HFF-Myc (cell line): ENCODE measurements at regions not wholly inside any gene's neighbourhood (a gene's known extent, or its start where the extent isn't known, plus 50 kb on each side); places are given as distances from the start of the nearest gene placed in this dataset.

ENCODE experiments used
- DNase-seq: peaks from one replicate; pipeline ENCODE4 v3.0.0-alpha.2; 2011; ENCODE audit warnings: low read depth; ENCODE audit errors: extremely low read depth
- H3K4me3 ChIP-seq: replicated peaks from 2 replicates; pipeline ENCODE4 v1.5.1; 2011; ENCODE audit warnings: low read depth, mild to moderate bottlenecking, control low read depth, low read length
- CTCF ChIP-seq: IDR thresholded peaks from 2 replicates; pipeline ENCODE4 v1.5.1; 2012; ENCODE audit warnings: mild to moderate bottlenecking, low read depth, low read length, control low read depth; ENCODE audit errors: missing control alignments

- no peak for TF ChIP-seq CTCF
- no peak for DNase-seq
- no peak overlapping the region for H3K4me3 ChIP-seq
Observed at GRCh38 chr3:34828847-34829246, 810.5 kb upstream of the ARPP21 start.

- TF ChIP-seq CTCF, result no peak
- H3K4me3 ChIP-seq, result no peak overlapping the region
- DNase-seq, result no peak
Observed at GRCh38 chr3:34832865-34833508, 806.3 kb upstream of the ARPP21 start.

GRCh38 chr3:34837848-34838741 lies 801.2 kb upstream of the ARPP21 start:
- no peak for DNase-seq
- no peak for TF ChIP-seq CTCF
- no peak overlapping the region for H3K4me3 ChIP-seq

- no peak for DNase-seq
- H3K4me3 ChIP-seq, result no peak overlapping the region
- TF ChIP-seq CTCF, result no peak
Observed at GRCh38 chr3:34842706-34843480, 796.4 kb upstream of the ARPP21 start.

GRCh38 chr3:34844323-34844620 lies 795.1 kb upstream of the ARPP21 start:
- H3K4me3 ChIP-seq, result no peak overlapping the region
- no peak for DNase-seq
- TF ChIP-seq CTCF, result no peak

GRCh38 chr3:34851137-34851536 lies 788.2 kb upstream of the ARPP21 start:
- no peak for DNase-seq
- H3K4me3 ChIP-seq, result no peak overlapping the region
- no peak for TF ChIP-seq CTCF
